Thymus (tissue), 11 donors: ENCODE measurements at regions not wholly inside any gene's neighbourhood (a gene's known extent, or its start where the extent isn't known, plus 50 kb on each side); places are given as distances from the start of the nearest gene placed in this dataset.
"Not testable (repeated sequence)": the region's sequence is repeated elsewhere in the genome, so short reads cannot be mapped to it uniquely, and the experiment has no call there.

Source experiments
- DNase-seq, 9 donors: peaks; one replicate each; pipeline ENCODE4 v3.0.0-alpha.2; 2013; ENCODE audit warnings: low spot score in 9 of 9, low read depth in 6 of 9, missing footprints in 1 of 9
- H3K27ac ChIP-seq, 2 donors: one replicate each; pipeline ENCODE4 v1.5.1; 2013; ENCODE audit warnings: control low read depth in 1 of 2, low read depth in 1 of 2, low read length in 1 of 2, mild to moderate bottlenecking in 1 of 2, moderate library complexity in 1 of 2
- H3K27me3 ChIP-seq, 2 donors: one replicate each; pipeline ENCODE4 v1.5.1; 2013; ENCODE audit warnings: low read length in 1 of 2; ENCODE audit not compliant: control insufficient read depth in 2 of 2, insufficient read depth in 1 of 2
- H3K36me3 ChIP-seq, 2 donors: one replicate each; pipeline ENCODE4 v1.5.1; 2013; ENCODE audit warnings: low read length in 1 of 2, mild to moderate bottlenecking in 1 of 2, moderate library complexity in 1 of 2; ENCODE audit not compliant: control insufficient read depth in 2 of 2, insufficient read depth in 2 of 2
- H3K4me1 ChIP-seq, 2 donors: one replicate each; pipeline ENCODE4 v1.5.1; 2013; ENCODE audit warnings: low read length in 2 of 2; ENCODE audit not compliant: control insufficient read depth in 2 of 2, insufficient read depth in 2 of 2
- H3K4me3 ChIP-seq, 2 donors: one replicate each; pipeline ENCODE4 v1.5.1; 2013; ENCODE audit warnings: low read length in 2 of 2, control low read depth in 1 of 2, mild to moderate bottlenecking in 1 of 2
- H3K9me3 ChIP-seq, 2 donors: one replicate each; pipeline ENCODE4 v1.5.1; 2013; ENCODE audit warnings: low read length in 1 of 2, mild to moderate bottlenecking in 1 of 2; ENCODE audit not compliant: control insufficient read depth in 2 of 2, insufficient read depth in 1 of 2
- WGBS: extraction: QIAGEN DNeasy Blood & Tissue Kit; methylation state at CpG from one replicate; pipeline ENCODE4 v1.1.7; 2013; 5-methylcytosine and 5-hydroxymethylcytosine counted together
- donor health status: healthy.

- H3K27ac ChIP-seq = no peak overlapping the region
- H3K36me3 ChIP-seq = no peaks in the 10 kb centered on the region
- DNase-seq = no peak
- H3K9me3 ChIP-seq = no peaks in the 10 kb centered on the region
- H3K27me3 ChIP-seq = no peaks in the 10 kb centered on the region
- no peak overlapping the region for H3K4me3 ChIP-seq
- H3K4me1 ChIP-seq = no peaks in the 10 kb centered on the region
Measured at GRCh38 chr1:88609051-88609450, 75.0 kb upstream of the PKN2 start.

GRCh38 chr1:88610687-88611086 is 73.4 kb upstream of the PKN2 start:
- Histone ChIP-seq H3K4me3 (no peak overlapping the region), H3K27ac (no peak overlapping the region), H3K27me3 (no peaks in the 10 kb centered on the region), H3K4me1 (no peaks in the 10 kb centered on the region), H3K9me3 (no peaks in the 10 kb centered on the region), H3K36me3 (no peaks in the 10 kb centered on the region)
- no peak for DNase-seq
- WGBS = 97% methylated on average over 7 of the region's 7 CpGs

- no peak overlapping the region for H3K27ac ChIP-seq
- H3K9me3 ChIP-seq = no peaks in the 10 kb centered on the region
- H3K4me1 ChIP-seq = no peaks in the 10 kb centered on the region
- WGBS = 89% methylated on average over 2 of the region's 2 CpGs
- no peak for DNase-seq
- H3K27me3 ChIP-seq = no peaks in the 10 kb centered on the region
- H3K4me3 ChIP-seq = no peak overlapping the region
- H3K36me3 ChIP-seq = no peaks in the 10 kb centered on the region
Measured at GRCh38 chr1:88612292-88612691, 71.8 kb upstream of the PKN2 start.

GRCh38 chr1:88612773-88613172 is 71.3 kb upstream of the PKN2 start:
- Histone ChIP-seq H3K9me3 (no peaks in the 10 kb centered on the region), H3K27me3 (no peaks in the 10 kb centered on the region), H3K4me1 (no peaks in the 10 kb centered on the region), H3K36me3 (no peaks in the 10 kb centered on the region), H3K27ac (no peak overlapping the region), H3K4me3 (no peak overlapping the region)
- WGBS = 95% methylated on average over 6 of the region's 6 CpGs
- DNase-seq = no peak

GRCh38 chr1:88618331-88618730 is 65.7 kb upstream of the PKN2 start:
- H3K9me3 ChIP-seq = peaks cover 0 to 9% of the 10 kb centered on the region in 2 donors
- DNase-seq = no peak
- H3K36me3 ChIP-seq = no peaks in the 10 kb centered on the region
- WGBS = 93% methylated on average over 2 of the region's 2 CpGs
- H3K27ac ChIP-seq = no peak overlapping the region
- H3K27me3 ChIP-seq = no peaks in the 10 kb centered on the region
- H3K4me3 ChIP-seq = no peak overlapping the region
- H3K4me1 ChIP-seq = no peaks in the 10 kb centered on the region

GRCh38 chr1:88623101-88623500 is 61.0 kb upstream of the PKN2 start:
- H3K4me3 ChIP-seq, H3K9me3 ChIP-seq, H3K27me3 ChIP-seq, DNase-seq, H3K36me3 ChIP-seq, H3K4me1 ChIP-seq, H3K27ac ChIP-seq: not testable (repeated sequence)
- WGBS = 93% methylated on average over 1 of the region's 1 CpG
